GM12878 (cell line): ENCODE measurements at regions not wholly inside any gene's neighbourhood (a gene's known extent, or its start where the extent isn't known, plus 50 kb on each side); places are given as distances from the start of the nearest gene placed in this dataset.

Source experiments
- ATAC-seq: fragments of 200-7000 bp; cut with Tn5 transposase; 3 replicates; pipeline ENCODE4 v1.9.1; 2020; ENCODE audit warnings: mild to moderate bottlenecking, moderate library complexity
- BruUV-seq: library from RNA; stranded (reverse); fragments of 400-500 nt; replicated peaks from 2 replicates; lab custom pipeline; 2021; lab: Mats Ljungman, UMichigan
- CTCF ChIA-PET: fragments of 300-600 bp; sonication (Branson Sonifier 250); formaldehyde crosslinking; extraction: SDS; loops from one replicate; lab custom pipeline; 2021; ENCODE audit warnings: inconsistent platforms; lab: Yijun Ruan, JAX
- POLR2A ChIA-PET: fragments of 350-600 bp; formaldehyde crosslinking; extraction: SDS; loops from one replicate; lab custom pipeline; 2021; ENCODE audit warnings: inconsistent platforms; lab: Charles Lee
- RAD21 ChIA-PET: fragments of 300-600 bp; sonication (Branson Sonifier 250); formaldehyde crosslinking; loops from one replicate; lab custom pipeline; 2023; ENCODE audit warnings: antibody characterized with exemption; ENCODE audit not compliant: unreplicated experiment; lab: Charles Lee
- SMC1A ChIA-PET: fragments of 300-600 bp; sonication (Branson Sonifier 250); formaldehyde crosslinking; loops from one replicate; lab custom pipeline; 2023; ENCODE audit not compliant: unreplicated experiment, uncharacterized antibody; lab: Charles Lee
- DNase-seq: peaks from one replicate; pipeline ENCODE4 v3.0.0-alpha.2; 2011; ENCODE audit warnings: low read depth, low spot score
- FAIRE-seq: peaks from 3 replicates; lab custom pipeline; 2011; peaks lifted over from hg19 to GRCh38; lab: Jason Lieb, UNC
- H2AFZ ChIP-seq: 2 replicates; pipeline ENCODE4 v1.6.0; 2011; ENCODE audit warnings: low read depth, low read length, control low read depth; ENCODE audit not compliant: control insufficient read depth
- H3K27ac ChIP-seq: 2 replicates; pipeline ENCODE4 v1.5.1; 2011; ENCODE audit warnings: control low read depth; ENCODE audit not compliant: control insufficient read depth, insufficient read depth
- H3K27me3 ChIP-seq, 2 experiments: replicated peaks in 1 of 2; 2 replicates each; pipeline versions ENCODE4 v1.6.0 to v1.6.1; 2011; ENCODE audit warnings: low read length in 1 of 2; ENCODE audit not compliant: control insufficient read depth in 2 of 2, insufficient read depth in 2 of 2
- H3K36me3 ChIP-seq, 2 experiments: 2 replicates each; pipeline ENCODE4 v1.5.1; 2011; ENCODE audit warnings: low read length in 1 of 2; ENCODE audit not compliant: control insufficient read depth in 2 of 2, insufficient read depth in 2 of 2
- H3K4me1 ChIP-seq: 2 replicates; pipeline ENCODE4 v1.6.1; 2011; ENCODE audit warnings: mild to moderate bottlenecking, low read length, moderate library complexity, mixed read lengths; ENCODE audit not compliant: control insufficient read depth, insufficient read depth
- H3K4me2 ChIP-seq: 2 replicates; pipeline ENCODE4 v1.6.0; 2011; ENCODE audit warnings: control low read depth; ENCODE audit not compliant: control insufficient read depth, insufficient read depth
- H3K4me3 ChIP-seq: fragments of 200-600 bp; sonication (generic); 2 replicates; pipeline ENCODE4 v1.5.1; 2016
- H3K79me2 ChIP-seq: 2 replicates; pipeline ENCODE4 v1.6.0; 2011; ENCODE audit warnings: low read length; ENCODE audit not compliant: control insufficient read depth, insufficient read depth
- H3K9ac ChIP-seq: 2 replicates; pipeline ENCODE4 v1.8.0; 2011; ENCODE audit warnings: low read length, control low read depth, mixed read lengths; ENCODE audit not compliant: control insufficient read depth, insufficient read depth
- H3K9me3 ChIP-seq: replicated peaks from 3 replicates; pipeline ENCODE4 v1.5.1; 2011; ENCODE audit warnings: mild to moderate bottlenecking, low read length; ENCODE audit not compliant: control insufficient read depth, insufficient read depth
- H4K20me1 ChIP-seq: 2 replicates; pipeline ENCODE4 v1.6.0; 2011; ENCODE audit not compliant: control insufficient read depth, insufficient read depth
- ASH2L ChIP-seq: fragments of 300-600, 200-600 bp; sonication (generic); IDR thresholded peaks from 2 replicates; pipeline ENCODE4 v1.6.1; 2017; ENCODE audit warnings: low read depth, mild to moderate bottlenecking, borderline replicate concordance
- BACH1 ChIP-seq: fragments of 450-650 bp; IDR thresholded peaks from 2 replicates; pipeline ENCODE4 v1.6.1; 2017; ENCODE audit warnings: mild to moderate bottlenecking, borderline replicate concordance
- BRCA1 ChIP-seq: IDR thresholded peaks from 2 replicates; pipeline ENCODE4 v1.6.1; 2011; ENCODE audit warnings: low read depth, low read length, improper control_type of control experiment
- EP300 ChIP-seq, 2 experiments: fragments of 150-350 bp in 1 of 2; IDR thresholded peaks; 2 replicates each; pipeline ENCODE4 v1.6.1; 2011 to 2012; ENCODE audit warnings: low read depth in 2 of 2, low read length in 2 of 2, borderline replicate concordance in 1 of 2, improper control_type of control experiment in 1 of 2, inconsistent platforms in 1 of 2; ENCODE audit not compliant: control insufficient read depth in 1 of 2
- FOXM1 ChIP-seq: IDR thresholded peaks from 2 replicates; pipeline ENCODE4 v1.6.1; 2012; ENCODE audit warnings: low read depth, mild to moderate bottlenecking, inconsistent platforms, low read length, moderate library complexity
- HCFC1 ChIP-seq: fragments of 150-350 bp; IDR thresholded peaks from 2 replicates; pipeline ENCODE4 v1.6.1; 2014; ENCODE audit warnings: low read length
- HDAC6 ChIP-seq: fragments of 200-600 bp; sonication (generic); IDR thresholded peaks from one replicate; pipeline ENCODE4 v1.8.0; 2017; ENCODE audit warnings: antibody characterized with exemption; ENCODE audit not compliant: unreplicated experiment
- IKZF1 ChIP-seq: fragments of 450-650 bp; conservative IDR thresholded peaks from 2 replicates; pipeline ENCODE4 v1.6.1; 2017; ENCODE audit warnings: antibody characterized with exemption, mild to moderate bottlenecking
- LARP7 ChIP-seq: fragments of 450-650 bp; IDR thresholded peaks from 2 replicates; pipeline ENCODE4 v1.6.1; 2017; ENCODE audit warnings: mild to moderate bottlenecking
- MEF2B ChIP-seq: fragments of 450-650 bp; IDR thresholded peaks from 2 replicates; pipeline ENCODE4 v1.6.1; 2018; ENCODE audit warnings: mild to moderate bottlenecking, moderate library complexity; ENCODE audit not compliant: partially characterized antibody, poor library complexity, severe bottlenecking
- MYB ChIP-seq: fragments of 150-350 bp; IDR thresholded peaks from 2 replicates; pipeline ENCODE4 v1.6.1; 2014; ENCODE audit warnings: mild to moderate bottlenecking, low read depth, low read length, borderline replicate concordance
- NR2C2 ChIP-seq: IDR thresholded peaks from 2 replicates; pipeline ENCODE4 v1.6.1; 2011; ENCODE audit warnings: borderline replicate concordance, low read depth; ENCODE audit not compliant: control insufficient read depth, insufficient read length
- RBBP5 ChIP-seq: fragments of 200-600 bp; sonication (generic); conservative IDR thresholded peaks from 2 replicates; pipeline ENCODE4 v1.6.1; 2016
- RCOR1 ChIP-seq: conservative IDR thresholded peaks from 2 replicates; pipeline ENCODE4 v1.6.1; 2012; ENCODE audit warnings: low read depth, low read length, improper control_type of control experiment
- RFX5 ChIP-seq: IDR thresholded peaks from 2 replicates; pipeline ENCODE4 v1.6.1; 2011; ENCODE audit warnings: low read depth, low read length, improper control_type of control experiment
- TARDBP ChIP-seq: IDR thresholded peaks from 2 replicates; pipeline ENCODE4 v1.6.1; 2016; ENCODE audit warnings: borderline replicate concordance
- YY1 ChIP-seq: IDR thresholded peaks from 2 replicates; pipeline ENCODE4 v1.6.1; 2011; ENCODE audit warnings: low read depth, mild to moderate bottlenecking, low read length
- ZBED1 ChIP-seq: IDR thresholded peaks from 2 replicates; pipeline ENCODE4 v1.6.1; 2016; ENCODE audit warnings: borderline replicate concordance
- WGBS: methylation state at CpG from one replicate; pipeline ENCODE4 v1.1.6; 2016; ENCODE audit warnings: low lambda C conversion rate; ENCODE audit not compliant: insufficient replicate concordance, insufficient coverage; ENCODE audit errors: missing lambda C conversion rate; 5-methylcytosine and 5-hydroxymethylcytosine counted together
- in situ Hi-C: fragments of 300-500 bp; cut with MboI; formaldehyde crosslinking; loops from 9 replicates; pipeline ENCODE4 v1.14.3; 2018; ENCODE audit warnings: mixed read lengths
- intact Hi-C: fragments of 100-400 bp; cut with micrococcal nuclease; formaldehyde crosslinking; loops from one replicate; pipeline ENCODE4 v1.14.2; 2022; ENCODE audit not compliant: unreplicated experiment
- TF ChIP-seq, protein P1 (sequence below): fragments of 450-650 bp; IDR thresholded peaks from 2 replicates; pipeline ENCODE4 v1.6.1; 2016; ENCODE audit warnings: mild to moderate bottlenecking
- TF ChIP-seq, protein P2 (sequence below): IDR thresholded peaks from 2 replicates; pipeline ENCODE4 v1.6.1; 2012; ENCODE audit warnings: low read length, inconsistent platforms

- TF ChIP-seq MEF2B (no peak), RBBP5 (no peak)
- no peak for DNase-seq
- no peak overlapping the region for H3K9ac ChIP-seq
- no peaks in the 10 kb centered on the region for H4K20me1 ChIP-seq
- in situ Hi-C loops = no loop called here
- no peak for FAIRE-seq
- H3K79me2 ChIP-seq = no peaks in the 10 kb centered on the region
- H3K4me2 ChIP-seq = no peak overlapping the region
- no peak overlapping the region for H3K4me3 ChIP-seq
- WGBS = 66% methylated on average over 6 of the region's 6 CpGs
- ChIA-PET RAD21 (no interaction called here), POLR2A (no interaction called here), CTCF (no interaction called here), SMC1A (no interaction called here)
- H3K27ac ChIP-seq = no peak overlapping the region
- intact Hi-C loops = no loop called here
- no TSS peak for BruUV-seq
- H3K27me3 ChIP-seq = no peaks in the 10 kb centered on the region
- no peaks in the 10 kb centered on the region for H3K4me1 ChIP-seq
- no peak for ATAC-seq
- H3K36me3 ChIP-seq = no peaks in the 10 kb centered on the region
- no peaks in the 10 kb centered on the region for H3K9me3 ChIP-seq
- no peak overlapping the region for H2AFZ ChIP-seq
Measured at GRCh38 chr16:72285728-72286127, 113.8 kb upstream of the PMFBP1 start.

DNA sequence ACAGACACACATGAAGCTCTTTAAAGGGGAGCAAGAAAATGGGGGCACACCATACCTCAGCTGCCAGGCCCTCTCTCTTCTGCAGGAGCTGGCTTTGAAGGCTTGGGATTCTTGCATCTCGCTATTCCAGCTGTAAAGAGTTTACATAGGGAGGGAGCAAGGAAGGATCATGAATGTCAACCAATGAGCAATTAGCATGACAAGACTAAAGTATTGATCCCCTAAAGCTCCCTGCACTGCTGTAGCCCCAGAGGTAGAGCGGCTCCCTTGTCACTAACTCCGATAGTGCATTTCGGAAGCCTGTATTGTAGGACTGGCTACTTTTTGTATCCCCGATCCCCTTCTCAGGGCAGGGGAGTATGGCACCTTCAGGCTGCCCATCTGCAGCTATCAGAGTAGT is 113.4 kb upstream of the PMFBP1 start:
- Histone ChIP-seq H3K79me2 (no peaks in the 10 kb centered on the region), H3K9ac (no peak overlapping the region), H3K36me3 (no peaks in the 10 kb centered on the region), H4K20me1 (no peaks in the 10 kb centered on the region), H2AFZ (no peak overlapping the region), H3K27ac (no peak overlapping the region), H3K4me1 (no peaks in the 10 kb centered on the region), H3K4me3 (no peak overlapping the region), H3K9me3 (no peaks in the 10 kb centered on the region), H3K4me2 (no peak overlapping the region), H3K27me3 (no peaks in the 10 kb centered on the region)
- 96% methylated on average over 5 of the region's 5 CpGs for WGBS
- DNase-seq (no peak), ATAC-seq (no peak), FAIRE-seq (no peak)
- no TSS peak for BruUV-seq
- in situ Hi-C loops (no loop called here), intact Hi-C loops (no loop called here)
- ChIA-PET RAD21 (no interaction called here), POLR2A (no interaction called here), CTCF (no interaction called here), SMC1A (no interaction called here)
- TF ChIP-seq MYB (no peak), FOXM1 (no peak), LARP7 (no peak), HCFC1 (no peak), EP300 (IDR thresholded peaks at IDR 0.05; ENCODE audit: borderline replicate concordance in 1 of 2, control insufficient read depth in 1 of 2, low read depth in 2 of 2, low read length in 2 of 2) (no peak), YY1 (no peak), RFX5 (no peak), BACH1 (no peak), IKZF1 (no peak), TARDBP (no peak), ZBED1 (no peak), BRCA1 (no peak), RCOR1 (no peak), ASH2L (no peak), HDAC6 (no peak), NR2C2 (no peak)
- TF ChIP-seq, protein P1, sequence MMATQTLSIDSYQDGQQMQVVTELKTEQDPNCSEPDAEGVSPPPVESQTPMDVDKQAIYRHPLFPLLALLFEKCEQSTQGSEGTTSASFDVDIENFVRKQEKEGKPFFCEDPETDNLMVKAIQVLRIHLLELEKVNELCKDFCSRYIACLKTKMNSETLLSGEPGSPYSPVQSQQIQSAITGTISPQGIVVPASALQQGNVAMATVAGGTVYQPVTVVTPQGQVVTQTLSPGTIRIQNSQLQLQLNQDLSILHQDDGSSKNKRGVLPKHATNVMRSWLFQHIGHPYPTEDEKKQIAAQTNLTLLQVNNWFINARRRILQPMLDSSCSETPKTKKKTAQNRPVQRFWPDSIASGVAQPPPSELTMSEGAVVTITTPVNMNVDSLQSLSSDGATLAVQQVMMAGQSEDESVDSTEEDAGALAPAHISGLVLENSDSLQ = no peak
- TF ChIP-seq, protein P2, sequence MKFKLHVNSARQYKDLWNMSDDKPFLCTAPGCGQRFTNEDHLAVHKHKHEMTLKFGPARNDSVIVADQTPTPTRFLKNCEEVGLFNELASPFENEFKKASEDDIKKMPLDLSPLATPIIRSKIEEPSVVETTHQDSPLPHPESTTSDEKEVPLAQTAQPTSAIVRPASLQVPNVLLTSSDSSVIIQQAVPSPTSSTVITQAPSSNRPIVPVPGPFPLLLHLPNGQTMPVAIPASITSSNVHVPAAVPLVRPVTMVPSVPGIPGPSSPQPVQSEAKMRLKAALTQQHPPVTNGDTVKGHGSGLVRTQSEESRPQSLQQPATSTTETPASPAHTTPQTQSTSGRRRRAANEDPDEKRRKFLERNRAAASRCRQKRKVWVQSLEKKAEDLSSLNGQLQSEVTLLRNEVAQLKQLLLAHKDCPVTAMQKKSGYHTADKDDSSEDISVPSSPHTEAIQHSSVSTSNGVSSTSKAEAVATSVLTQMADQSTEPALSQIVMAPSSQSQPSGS = no peak
